H9 (cell line): ENCODE measurements at regions not wholly inside any gene's neighbourhood (a gene's known extent, or its start where the extent isn't known, plus 50 kb on each side); places are given as distances from the start of the nearest gene placed in this dataset.

Experiments
- DNase-seq: peaks from one replicate; pipeline ENCODE4 v3.0.0-alpha.2; 2017
- H2AFZ ChIP-seq: one replicate; pipeline ENCODE4 v1.6.1; 2013; ENCODE audit warnings: mild to moderate bottlenecking, low read length, control low read depth, moderate library complexity
- H2AK5ac ChIP-seq: 2 replicates; pipeline ENCODE4 v1.6.1; 2013; ENCODE audit warnings: low read length, control low read depth, mixed read lengths; ENCODE audit not compliant: insufficient read length
- H2BK120ac ChIP-seq: one replicate; pipeline ENCODE4 v1.6.1; 2013; ENCODE audit warnings: low read depth, mild to moderate bottlenecking, low read length, control low read depth, inconsistent platforms; ENCODE audit not compliant: poor library complexity, severe bottlenecking
- H2BK12ac ChIP-seq: 2 replicates; pipeline ENCODE4 v1.6.1; 2013; ENCODE audit warnings: low read length, control low read depth, mixed read lengths, low read depth; ENCODE audit not compliant: insufficient read length
- H2BK15ac ChIP-seq: 2 replicates; pipeline ENCODE4 v1.6.1; 2013; ENCODE audit warnings: low read depth, low read length, control low read depth
- H2BK20ac ChIP-seq: one replicate; pipeline ENCODE4 v1.6.1; 2013; ENCODE audit warnings: low read depth, mild to moderate bottlenecking, low read length, control low read depth, inconsistent platforms; ENCODE audit not compliant: poor library complexity, severe bottlenecking
- H2BK5ac ChIP-seq: 2 replicates; pipeline ENCODE4 v1.6.1; 2013; ENCODE audit warnings: low read length, control low read depth, mixed read lengths; ENCODE audit not compliant: insufficient read length
- H3K14ac ChIP-seq: 2 replicates; pipeline ENCODE4 v1.6.1; 2013; ENCODE audit warnings: low read length, control low read depth; ENCODE audit not compliant: insufficient read depth
- H3K18ac ChIP-seq: 2 replicates; pipeline ENCODE4 v1.6.1; 2013; ENCODE audit warnings: low read depth, mild to moderate bottlenecking, mixed read lengths, low read length, control low read depth; ENCODE audit not compliant: insufficient read length
- H3K23ac ChIP-seq: 2 replicates; pipeline ENCODE4 v1.6.1; 2013; ENCODE audit warnings: low read length, control low read depth, mixed read lengths, low read depth; ENCODE audit not compliant: insufficient read length
- H3K23me2 ChIP-seq: 2 replicates; pipeline ENCODE4 v1.6.1; 2013; ENCODE audit warnings: low read depth, mild to moderate bottlenecking, mixed read lengths, low read length, control low read depth; ENCODE audit not compliant: insufficient read length, poor library complexity, severe bottlenecking
- H3K27ac ChIP-seq: 2 replicates; pipeline ENCODE4 v1.5.1; 2013; ENCODE audit warnings: low read length, control low read depth, mixed read lengths, low read depth; ENCODE audit not compliant: insufficient read length
- H3K27me3 ChIP-seq: 2 replicates; pipeline ENCODE4 v1.6.1; 2013; ENCODE audit warnings: low read length, control low read depth, inconsistent platforms; ENCODE audit not compliant: insufficient read depth
- H3K4ac ChIP-seq: 2 replicates; pipeline ENCODE4 v1.6.1; 2013; ENCODE audit warnings: low read depth, mild to moderate bottlenecking, control low read depth, inconsistent platforms, low read length, moderate library complexity
- H3K4me1 ChIP-seq: 2 replicates; pipeline ENCODE4 v1.6.1; 2013; ENCODE audit warnings: low read length, control low read depth, inconsistent platforms; ENCODE audit not compliant: insufficient read depth
- H3K4me2 ChIP-seq: 2 replicates; pipeline ENCODE4 v1.6.1; 2013; ENCODE audit warnings: low read length, control low read depth, mixed read lengths; ENCODE audit not compliant: insufficient read length, insufficient read depth
- H3K56ac ChIP-seq: 2 replicates; pipeline ENCODE4 v1.6.1; 2013; ENCODE audit warnings: low read depth, mild to moderate bottlenecking, mixed read lengths, low read length, control low read depth; ENCODE audit not compliant: insufficient read length
- H3K79me1 ChIP-seq: 2 replicates; pipeline ENCODE4 v1.6.1; 2013; ENCODE audit warnings: low read depth, mild to moderate bottlenecking, moderate library complexity, low read length, control low read depth, inconsistent platforms; ENCODE audit not compliant: insufficient read depth, poor library complexity, severe bottlenecking
- H3K79me2 ChIP-seq: 2 replicates; pipeline ENCODE4 v1.6.1; 2013; ENCODE audit warnings: low read length, control low read depth, inconsistent platforms; ENCODE audit not compliant: insufficient read depth
- H3K9ac ChIP-seq: 2 replicates; pipeline ENCODE4 v1.6.1; 2013; ENCODE audit warnings: low read length, control low read depth, mixed read lengths; ENCODE audit not compliant: insufficient read length; ENCODE audit errors: extremely low read depth
- H3K9me3 ChIP-seq: one replicate; pipeline ENCODE4 v1.6.1; 2013; ENCODE audit warnings: low read depth, low read length, inconsistent platforms; ENCODE audit not compliant: control insufficient read depth
- H3T11ph ChIP-seq: one replicate; pipeline ENCODE4 v1.6.1; 2013; ENCODE audit warnings: mild to moderate bottlenecking, low read length, control low read depth, inconsistent platforms
- H4K20me1 ChIP-seq: one replicate; pipeline ENCODE4 v1.6.1; 2013; ENCODE audit not compliant: control insufficient read depth, insufficient read length, insufficient read depth
- H4K5ac ChIP-seq: 2 replicates; pipeline ENCODE4 v1.6.1; 2013; ENCODE audit warnings: low read depth, mild to moderate bottlenecking, mixed read lengths, low read length, control low read depth; ENCODE audit not compliant: insufficient read length
- H4K8ac ChIP-seq: replicated peaks from 2 replicates; pipeline ENCODE4 v1.6.1; 2013; ENCODE audit warnings: low read length, control low read depth, mixed read lengths, low read depth; ENCODE audit not compliant: insufficient read length
- H4K91ac ChIP-seq: 2 replicates; pipeline ENCODE4 v1.6.1; 2013; ENCODE audit warnings: low read depth, mild to moderate bottlenecking, moderate library complexity, mixed read lengths, low read length, control low read depth; ENCODE audit not compliant: insufficient read length
- H3K27ac Mint-ChIP-seq, 3 experiments: 2 replicates in 2 of 3; 3 replicates in 1 of 3; pipeline ENCODE4 v1.8.0; 2020 to 2021; ENCODE audit warnings: mixed read lengths in 3 of 3, mild to moderate bottlenecking in 1 of 3, moderate library complexity in 1 of 3
- H3K27me3 Mint-ChIP-seq: 2 replicates; pipeline ENCODE4 v1.8.0; 2021; ENCODE audit warnings: low read depth, mild to moderate bottlenecking, moderate library complexity, mixed read lengths
- H3K36me3 Mint-ChIP-seq, 3 experiments: 2 replicates in 2 of 3; 3 replicates in 1 of 3; pipeline ENCODE4 v1.8.0; 2020 to 2021; ENCODE audit warnings: low read depth in 3 of 3, mixed read lengths in 3 of 3; ENCODE audit not compliant: insufficient read depth in 1 of 3
- H3K4me1 Mint-ChIP-seq, 2 experiments: 2 replicates each; pipeline ENCODE4 v1.8.0; 2020; ENCODE audit warnings: mixed read lengths in 2 of 2
- H3K4me3 Mint-ChIP-seq, 2 experiments: 2 replicates in 1 of 2; 3 replicates in 1 of 2; pipeline ENCODE4 v1.8.0; 2020 to 2021; ENCODE audit warnings: mild to moderate bottlenecking in 2 of 2, mixed read lengths in 2 of 2, moderate library complexity in 1 of 2
- H3K9me3 Mint-ChIP-seq, 2 experiments: 2 replicates in 1 of 2; 3 replicates in 1 of 2; pipeline ENCODE4 v1.8.0; 2020; ENCODE audit warnings: mild to moderate bottlenecking in 2 of 2, mixed read lengths in 2 of 2, moderate library complexity in 1 of 2
- WGBS: extraction: QIAGEN DNeasy Blood & Tissue Kit; methylation state at CpG from one replicate; pipeline ENCODE4 v1.1.7; 2013; ENCODE audit warnings: missing lambda C conversion rate, low lambda C conversion rate, mixed read lengths; ENCODE audit not compliant: insufficient read length; ENCODE audit errors: extremely low coverage; 5-methylcytosine and 5-hydroxymethylcytosine counted together
- TF ChIP-seq, protein P1 (sequence below): fragments of 200-600 bp; sonication (generic); conservative IDR thresholded peaks from 3 replicates; pipeline ENCODE4 v1.8.0; 2021; ENCODE audit warnings: antibody characterized with exemption, mild to moderate bottlenecking

DNA sequence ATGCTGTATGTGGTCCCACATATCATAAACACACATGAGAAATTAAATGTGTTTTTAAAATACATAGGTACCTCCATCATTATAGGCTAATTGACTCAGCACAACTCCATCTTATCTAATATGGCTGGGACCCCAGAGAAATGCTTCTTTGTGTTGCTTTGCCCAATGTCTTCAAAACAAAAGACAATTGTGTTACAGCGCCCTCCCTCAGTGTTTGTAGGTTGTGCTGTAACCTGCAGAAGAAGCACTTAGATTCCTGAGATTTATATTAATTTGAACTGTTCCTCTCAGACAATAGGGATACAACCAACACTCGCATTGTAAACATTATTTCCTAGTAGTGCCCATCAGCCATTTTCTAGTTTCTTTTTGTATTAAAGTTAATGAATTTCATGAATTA, 303.4 kb downstream of the MZT1 start:
- H3K79me2 ChIP-seq: no peaks in the 10 kb centered on the region
- no peaks in the 10 kb centered on the region for H3K79me1 ChIP-seq
- H3K9me3 Mint-ChIP-seq: no peaks in the 10 kb centered on the region
- no CpG with 5 or more reads among the region's 2 CpGs for WGBS
- H2BK20ac ChIP-seq: no peak overlapping the region
- no peak overlapping the region for H3T11ph ChIP-seq
- H4K5ac ChIP-seq: no peak overlapping the region
- no peak overlapping the region for H4K91ac ChIP-seq
- H3K36me3 Mint-ChIP-seq: no peaks in the 10 kb centered on the region
- H3K56ac ChIP-seq: no peak overlapping the region
- H3K4me2 ChIP-seq: no peak overlapping the region
- no peak overlapping the region for H3K18ac ChIP-seq
- H3K4me1 ChIP-seq: no peaks in the 10 kb centered on the region
- no peak overlapping the region for H3K4ac ChIP-seq
- no peak overlapping the region for H3K4me3 Mint-ChIP-seq
- no peaks in the 10 kb centered on the region for H4K20me1 ChIP-seq
- H2BK120ac ChIP-seq: no peak overlapping the region
- no peaks in the 10 kb centered on the region for H3K23me2 ChIP-seq
- DNase-seq: no peak
- H3K9ac ChIP-seq: no peak overlapping the region
- H2AK5ac ChIP-seq: no peak overlapping the region
- H3K23ac ChIP-seq: no peak overlapping the region
- no peak overlapping the region for H2BK12ac ChIP-seq
- no peak overlapping the region for H2BK15ac ChIP-seq
- no peaks in the 10 kb centered on the region for H3K9me3 ChIP-seq
- H3K27me3 Mint-ChIP-seq: no peaks in the 10 kb centered on the region
- H2AFZ ChIP-seq: no peak overlapping the region
- no peak overlapping the region for H2BK5ac ChIP-seq
- TF ChIP-seq, protein P1, sequence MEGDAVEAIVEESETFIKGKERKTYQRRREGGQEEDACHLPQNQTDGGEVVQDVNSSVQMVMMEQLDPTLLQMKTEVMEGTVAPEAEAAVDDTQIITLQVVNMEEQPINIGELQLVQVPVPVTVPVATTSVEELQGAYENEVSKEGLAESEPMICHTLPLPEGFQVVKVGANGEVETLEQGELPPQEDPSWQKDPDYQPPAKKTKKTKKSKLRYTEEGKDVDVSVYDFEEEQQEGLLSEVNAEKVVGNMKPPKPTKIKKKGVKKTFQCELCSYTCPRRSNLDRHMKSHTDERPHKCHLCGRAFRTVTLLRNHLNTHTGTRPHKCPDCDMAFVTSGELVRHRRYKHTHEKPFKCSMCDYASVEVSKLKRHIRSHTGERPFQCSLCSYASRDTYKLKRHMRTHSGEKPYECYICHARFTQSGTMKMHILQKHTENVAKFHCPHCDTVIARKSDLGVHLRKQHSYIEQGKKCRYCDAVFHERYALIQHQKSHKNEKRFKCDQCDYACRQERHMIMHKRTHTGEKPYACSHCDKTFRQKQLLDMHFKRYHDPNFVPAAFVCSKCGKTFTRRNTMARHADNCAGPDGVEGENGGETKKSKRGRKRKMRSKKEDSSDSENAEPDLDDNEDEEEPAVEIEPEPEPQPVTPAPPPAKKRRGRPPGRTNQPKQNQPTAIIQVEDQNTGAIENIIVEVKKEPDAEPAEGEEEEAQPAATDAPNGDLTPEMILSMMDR: peak; percentile 38; the same call in 1 of the 3 replicates
- H4K8ac ChIP-seq: no peak overlapping the region
- H3K4me1 Mint-ChIP-seq: peaks cover 0 to 2% of the 10 kb centered on the region in 2 experiments; a peak in 1 of 4 replicates
- H3K14ac ChIP-seq: no peak overlapping the region
- H3K27ac ChIP-seq: no peak overlapping the region
- H3K27me3 ChIP-seq: no peaks in the 10 kb centered on the region
- H3K27ac Mint-ChIP-seq: no peak overlapping the region
